H1 (cell line): ENCODE measurements at regions not wholly inside any gene's neighbourhood (a gene's known extent, or its start where the extent isn't known, plus 50 kb on each side); places are given as distances from the start of the nearest gene placed in this dataset.

Experiments used
- CEBPB ChIP-seq: IDR thresholded peaks from 2 replicates; pipeline ENCODE4 v1.6.1; 2012; ENCODE audit warnings: low read depth, low read length
- CHD7 ChIP-seq: fragments of 300-600 bp; sonication (generic); IDR thresholded peaks from 2 replicates; pipeline ENCODE4 v1.7.1; 2012; ENCODE audit warnings: low read length, moderate library complexity, mild to moderate bottlenecking, inconsistent platforms; ENCODE audit not compliant: insufficient replicate concordance
- RAD21 ChIP-seq, 2 experiments: IDR thresholded peaks in 1 of 2; conservative IDR thresholded peaks in 1 of 2; 2 replicates each; pipeline ENCODE4 v1.6.1; 2011; ENCODE audit warnings: low read depth in 2 of 2, low read length in 2 of 2, improper control_type of control experiment in 1 of 2, inconsistent platforms in 1 of 2, mild to moderate bottlenecking in 1 of 2, moderate library complexity in 1 of 2

- TF ChIP-seq CHD7, result no peak
- no peak for TF ChIP-seq CEBPB
- no peak for TF ChIP-seq RAD21 (IDR thresholded peaks at IDR 0.05 in 1 of 2, conservative IDR thresholded peaks at IDR 0.05 in 1 of 2; ENCODE audit: low read depth in 2 of 2, low read length in 2 of 2)
Observed at GRCh38 chr4:103885152-103885551, 165.4 kb upstream of the TACR3 start (continued).
